AG10803 (cell line): ENCODE measurements at regions not wholly inside any gene's neighbourhood (a gene's known extent, or its start where the extent isn't known, plus 50 kb on each side); places are given as distances from the start of the nearest gene placed in this dataset.
"Not testable (repeated sequence)": the region's sequence is repeated elsewhere in the genome, so short reads cannot be mapped to it uniquely, and the experiment has no call there.

ENCODE experiments used
- DNase-seq: peaks from one replicate; pipeline ENCODE4 v3.0.0; 2010; ENCODE audit warnings: low read depth
- H3K4me3 ChIP-seq: 2 replicates; pipeline ENCODE4 v1.5.1; 2011; ENCODE audit warnings: mild to moderate bottlenecking, low read length, control low read depth
- CTCF ChIP-seq: conservative IDR thresholded peaks from 2 replicates; pipeline ENCODE4 v1.5.1; 2011; ENCODE audit warnings: mild to moderate bottlenecking, low read length, control low read depth, inconsistent platforms

- TF ChIP-seq CTCF = no peak
- no peak for DNase-seq
- H3K4me3 ChIP-seq = no peak overlapping the region
These were observed 313.3 kb downstream of the ZNF536 start for GRCh38 chr19:30685426-30686000.

GRCh38 chr19:30684613-30685012, 312.4 kb downstream of the ZNF536 start:
- TF ChIP-seq CTCF = no peak
- no peak for DNase-seq
- no peak overlapping the region for H3K4me3 ChIP-seq

GRCh38 chr19:30682999-30683536, 310.9 kb downstream of the ZNF536 start:
- DNase-seq = peak; percentile 91
- peak; percentile 89 for TF ChIP-seq CTCF

GRCh38 chr19:30682146-30682998, 310.2 kb downstream of the ZNF536 start:
- DNase-seq = no peak
- H3K4me3 ChIP-seq = no peak overlapping the region
- no peak for TF ChIP-seq CTCF

More at GRCh38 chr19:30682999-30683536, 310.9 kb downstream of the ZNF536 start:
- no peak overlapping the region for H3K4me3 ChIP-seq

- H3K4me3 ChIP-seq = no peak overlapping the region
- no peak for TF ChIP-seq CTCF
- no peak for DNase-seq
These were observed 309.2 kb downstream of the ZNF536 start for GRCh38 chr19:30681162-30682100.

DNA sequence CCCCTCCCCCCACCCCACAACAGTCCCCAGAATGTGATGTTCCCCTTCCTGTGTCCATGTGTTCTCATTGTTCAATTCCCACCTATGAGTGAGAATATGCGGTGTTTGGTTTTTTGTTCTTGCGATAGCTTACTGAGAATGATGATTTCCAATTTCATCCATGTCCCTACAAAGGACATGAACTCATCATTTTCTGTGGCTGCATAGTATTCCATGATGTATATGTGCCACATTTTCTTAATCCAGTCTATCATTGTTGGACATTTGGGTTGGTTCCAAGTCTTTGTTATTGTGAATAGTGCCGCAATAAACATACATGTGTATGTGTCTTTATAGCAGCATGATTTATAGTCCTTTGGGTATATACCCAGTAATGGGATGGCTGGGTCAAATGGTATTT, 308.2 kb downstream of the ZNF536 start:
- DNase-seq, H3K4me3 ChIP-seq: not testable (repeated sequence)

DNA sequence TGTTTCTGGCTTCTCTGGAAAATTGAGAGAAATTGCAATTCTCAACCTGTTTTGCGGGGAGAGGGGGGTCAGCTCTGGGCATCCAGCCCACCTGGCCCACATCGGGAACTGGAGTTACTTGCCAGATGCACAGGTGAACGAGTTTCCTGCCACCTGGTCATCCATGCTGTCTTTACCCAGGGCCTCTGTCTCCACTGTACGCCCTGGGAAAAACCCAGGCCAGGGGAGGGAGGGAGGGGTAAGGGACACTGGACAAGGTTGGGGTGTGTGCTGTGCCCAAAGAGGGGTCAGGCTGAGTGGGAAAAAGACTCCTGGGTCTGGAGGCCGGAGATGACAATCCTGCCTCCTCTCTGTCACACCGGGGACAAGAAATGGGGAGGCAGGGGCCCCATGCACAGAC, 307.6 kb downstream of the ZNF536 start:
- no peak overlapping the region for H3K4me3 ChIP-seq
- no peak for TF ChIP-seq CTCF
- DNase-seq = no peak
